Stomach (tissue), 8 donors: ENCODE measurements at regions not wholly inside any gene's neighbourhood (a gene's known extent, or its start where the extent isn't known, plus 50 kb on each side); places are given as distances from the start of the nearest gene placed in this dataset.
"Not testable (repeated sequence)": the region's sequence is repeated elsewhere in the genome, so short reads cannot be mapped to it uniquely, and the experiment has no call there.

ENCODE experiments used
- DNase-seq, 2 donors: peaks; one replicate each; pipeline versions ENCODE4 v3.0.0 to v3.0.0-alpha.2; 2013 to 2019
- H3K27ac ChIP-seq, 5 donors: fragments of 200-600 bp in 4 of 5; sonication (generic) in 4 of 5; one replicate each; pipeline ENCODE4 v1.5.1; 2013 to 2019; ENCODE audit warnings: mild to moderate bottlenecking in 1 of 5, moderate library complexity in 1 of 5
- H3K27me3 ChIP-seq, 3 donors: fragments of 200-600 bp; sonication (generic); one replicate each; pipeline ENCODE4 v1.5.1; 2017 to 2019; ENCODE audit warnings: mixed run types in 1 of 3
- H3K36me3 ChIP-seq, 4 donors: fragments of 200-600 bp; sonication (generic); 1 replicate in 3 of 4; 2 replicates in 1 of 4; pipeline ENCODE4 v1.5.1; 2016 to 2019
- H3K4me1 ChIP-seq, 4 donors: fragments of 200-600 bp; sonication (generic); one replicate each; pipeline ENCODE4 v1.5.1; 2016 to 2019
- H3K4me3 ChIP-seq, 4 donors: fragments of 200-600 bp; sonication (generic) in 3 of 4; one replicate each; pipeline ENCODE4 v1.5.1; 2016 to 2019; ENCODE audit warnings: mild to moderate bottlenecking in 1 of 4
- H3K9me3 ChIP-seq, 4 donors: fragments of 200-600 bp; sonication (generic); one replicate each; pipeline ENCODE4 v1.5.1; 2016 to 2019
- EP300 ChIP-seq: sonication (generic); formaldehyde crosslinking; IDR thresholded peaks from one replicate; pipeline ENCODE4 v1.6.1; 2017; ENCODE audit warnings: antibody characterized with exemption
- POLR2A ChIP-seq, 4 donors: fragments of 450-650 bp; IDR thresholded peaks; one replicate each; pipeline ENCODE4 v1.6.1; 2016; ENCODE audit warnings: antibody characterized with exemption in 4 of 4, control low read depth in 2 of 4, mild to moderate bottlenecking in 1 of 4, moderate library complexity in 1 of 4
- POLR2AphosphoS5 ChIP-seq, 3 donors: sonication (generic); formaldehyde crosslinking; IDR thresholded peaks; one replicate each; pipeline ENCODE4 v1.6.1; 2016; ENCODE audit warnings: antibody characterized with exemption in 3 of 3
- WGBS, 5 donors: extraction: QIAGEN DNeasy Blood & Tissue Kit in 3 of 5; methylation state at CpG; one replicate each; pipeline versions ENCODE4 v1.1.5 to v1.1.7; 2013 to 2018; 5-methylcytosine and 5-hydroxymethylcytosine counted together
- intact Hi-C: fragments of 100-400 bp; cut with DNase I; formaldehyde crosslinking; loops from one replicate; pipeline ENCODE4 v1.15.1; 2023; ENCODE audit warnings: low total_unique reads
- TF ChIP-seq, protein P1 (sequence below), 7 experiments: fragments of 450-650 bp in 4 of 7; fragments of 200-600 bp in 3 of 7; sonication (generic) in 3 of 7; IDR thresholded peaks; one replicate each; pipeline ENCODE4 v1.5.1; 2016 to 2019; ENCODE audit warnings: antibody characterized with exemption in 7 of 7, control low read depth in 2 of 7, mild to moderate bottlenecking in 1 of 7
- donor health status: healthy with polysubstance abuse.
- donor health status: Bipolar disorder and iron deficiency.
- donor health status: healthy.

DNA sequence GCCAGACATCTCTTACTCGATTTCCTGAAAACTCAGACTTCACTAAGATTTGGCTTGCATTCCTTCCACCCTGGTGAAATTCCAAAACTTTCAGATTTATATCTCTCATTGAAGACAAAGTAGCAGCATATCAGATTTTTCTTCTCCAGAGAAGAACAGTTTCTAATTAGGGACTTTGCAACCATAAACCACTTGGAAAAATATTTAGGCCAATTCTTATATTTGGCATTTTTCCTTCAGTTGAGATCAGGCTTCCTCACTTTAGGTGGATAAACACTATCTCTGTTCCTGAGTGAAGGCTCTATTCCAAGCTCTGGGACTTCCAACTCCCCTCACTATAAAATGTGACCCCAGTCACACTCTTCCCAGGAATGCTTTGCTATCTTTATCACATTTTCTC is 1434.3 kb upstream of the FLRT2 start:
- H3K27ac ChIP-seq, result no peak overlapping the region
- peaks cover 0 to 8% (median 4%) of the 10 kb centered on the region in 4 donors for H3K9me3 ChIP-seq
- intact Hi-C loops, result no loop called here
- H3K27me3 ChIP-seq, result no peaks in the 10 kb centered on the region
- H3K4me3 ChIP-seq, result no peak overlapping the region
- TF ChIP-seq POLR2AphosphoS5 (IDR thresholded peaks at IDR 0.05) (no peak), POLR2A (IDR thresholded peaks at IDR 0.05) (no peak), EP300 (no peak)
- TF ChIP-seq, protein P1, sequence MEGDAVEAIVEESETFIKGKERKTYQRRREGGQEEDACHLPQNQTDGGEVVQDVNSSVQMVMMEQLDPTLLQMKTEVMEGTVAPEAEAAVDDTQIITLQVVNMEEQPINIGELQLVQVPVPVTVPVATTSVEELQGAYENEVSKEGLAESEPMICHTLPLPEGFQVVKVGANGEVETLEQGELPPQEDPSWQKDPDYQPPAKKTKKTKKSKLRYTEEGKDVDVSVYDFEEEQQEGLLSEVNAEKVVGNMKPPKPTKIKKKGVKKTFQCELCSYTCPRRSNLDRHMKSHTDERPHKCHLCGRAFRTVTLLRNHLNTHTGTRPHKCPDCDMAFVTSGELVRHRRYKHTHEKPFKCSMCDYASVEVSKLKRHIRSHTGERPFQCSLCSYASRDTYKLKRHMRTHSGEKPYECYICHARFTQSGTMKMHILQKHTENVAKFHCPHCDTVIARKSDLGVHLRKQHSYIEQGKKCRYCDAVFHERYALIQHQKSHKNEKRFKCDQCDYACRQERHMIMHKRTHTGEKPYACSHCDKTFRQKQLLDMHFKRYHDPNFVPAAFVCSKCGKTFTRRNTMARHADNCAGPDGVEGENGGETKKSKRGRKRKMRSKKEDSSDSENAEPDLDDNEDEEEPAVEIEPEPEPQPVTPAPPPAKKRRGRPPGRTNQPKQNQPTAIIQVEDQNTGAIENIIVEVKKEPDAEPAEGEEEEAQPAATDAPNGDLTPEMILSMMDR (IDR thresholded peaks at IDR 0.05), result no peak
- H3K4me1 ChIP-seq, result no peaks in the 10 kb centered on the region
- WGBS, 5 donors, result 24 to 67% (median 54%) methylated on average over 1 of the region's 1 CpG
- DNase-seq, result peak in 1 of 2 donors; percentile 53
- no peaks in the 10 kb centered on the region for H3K36me3 ChIP-seq

DNA sequence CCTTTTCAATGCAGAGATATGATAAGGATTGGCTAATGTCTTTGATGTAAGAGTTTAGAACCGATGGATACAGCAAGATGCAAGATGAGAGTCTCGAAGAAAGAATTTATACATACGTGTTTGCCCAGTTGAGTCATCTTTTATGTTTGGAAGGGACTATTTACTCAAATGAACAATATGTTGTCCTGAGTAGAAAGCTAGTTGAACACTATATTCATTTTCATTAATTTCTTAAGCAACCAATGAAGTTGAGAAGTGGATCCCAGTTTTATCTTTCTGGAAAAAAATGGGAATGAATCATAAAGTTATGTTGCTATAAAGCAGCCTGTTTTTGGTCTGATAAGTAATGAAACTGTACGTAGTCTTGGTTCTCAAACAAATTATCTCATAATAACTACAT is 1431.7 kb upstream of the FLRT2 start:
- Histone ChIP-seq H3K27me3 (no peaks in the 10 kb centered on the region), H3K4me1 (no peaks in the 10 kb centered on the region), H3K27ac (no peak overlapping the region), H3K4me3 (no peak overlapping the region), H3K9me3 (peaks cover 0 to 14% (median 4%) of the 10 kb centered on the region in 4 donors), H3K36me3 (no peaks in the 10 kb centered on the region)
- TF ChIP-seq EP300 (no peak), POLR2AphosphoS5 (IDR thresholded peaks at IDR 0.05) (no peak), POLR2A (IDR thresholded peaks at IDR 0.05) (no peak)
- TF ChIP-seq, protein P1 (IDR thresholded peaks at IDR 0.05), result no peak
- no peak for DNase-seq
- WGBS, 5 donors, result 80 to 91% (median 89%) methylated on average over 4 of the region's 4 CpGs
- intact Hi-C loops, result no loop called here

DNA sequence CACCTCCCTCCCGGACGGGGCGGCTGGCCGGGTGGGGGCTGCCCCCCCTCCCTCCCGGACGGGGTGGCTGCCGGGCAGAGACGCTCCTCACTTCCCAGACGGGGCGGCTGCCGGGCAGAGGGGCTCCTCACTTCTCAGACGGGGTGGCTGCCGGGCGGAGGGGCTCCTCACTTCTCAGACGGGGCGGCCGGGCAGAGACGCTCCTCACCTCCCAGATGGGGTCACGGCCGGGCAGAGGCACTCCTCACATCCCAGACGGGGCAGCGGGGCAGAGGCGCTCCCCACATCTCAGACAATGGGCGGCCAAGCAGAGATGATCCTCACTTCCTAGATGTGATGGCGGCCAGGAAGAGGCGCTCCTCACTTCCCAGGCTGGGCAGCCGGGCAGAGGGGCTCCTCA is 1430.4 kb upstream of the FLRT2 start:
- intact Hi-C loops, H3K4me1 ChIP-seq, H3K4me3 ChIP-seq, H3K27ac ChIP-seq, H3K36me3 ChIP-seq, DNase-seq, H3K27me3 ChIP-seq: not testable (repeated sequence)
- peaks cover 0 to 18% (median 6%) of the 10 kb centered on the region in 4 donors for H3K9me3 ChIP-seq
- WGBS, 5 donors, result 93 to 98% (median 94%) methylated on average over 3 to 27 of the region's 27 CpGs

DNA sequence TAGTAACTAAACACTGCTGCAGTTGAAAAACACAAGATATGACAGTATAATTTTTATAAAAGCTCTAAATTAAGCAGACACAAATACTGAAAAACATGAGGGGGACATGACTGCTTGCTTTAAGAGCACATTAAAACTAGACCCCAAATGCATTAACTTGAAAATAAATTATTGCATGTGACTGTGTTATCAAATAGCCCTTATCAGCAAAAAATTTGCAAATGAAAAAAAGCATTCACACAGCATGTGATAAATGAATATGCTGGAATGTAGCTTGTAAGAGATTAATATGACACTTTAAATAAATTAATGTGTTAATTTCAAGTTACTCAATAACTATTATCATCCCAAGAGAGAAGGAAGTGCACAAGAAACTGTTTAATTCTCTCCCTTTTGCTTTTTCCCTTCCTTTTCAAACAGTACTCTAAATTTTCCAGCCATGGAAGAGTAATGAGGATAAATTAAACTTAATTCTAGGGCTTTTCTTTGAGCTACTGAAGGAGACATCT is 1422.1 kb upstream of the FLRT2 start:
- intact Hi-C loops, result no loop called here
- Histone ChIP-seq H3K4me3 (no peak overlapping the region), H3K27ac (no peak overlapping the region), H3K27me3 (no peaks in the 10 kb centered on the region), H3K36me3 (no peaks in the 10 kb centered on the region), H3K4me1 (no peaks in the 10 kb centered on the region), H3K9me3 (peaks cover 0 to 4% (median 2%) of the 10 kb centered on the region in 4 donors)
- DNase-seq, result peak in 1 of 2 donors; percentile 21
- TF ChIP-seq, protein P1 (IDR thresholded peaks at IDR 0.05), result no peak
- TF ChIP-seq EP300 (no peak), POLR2AphosphoS5 (IDR thresholded peaks at IDR 0.05) (no peak), POLR2A (IDR thresholded peaks at IDR 0.05) (no peak)

DNA sequence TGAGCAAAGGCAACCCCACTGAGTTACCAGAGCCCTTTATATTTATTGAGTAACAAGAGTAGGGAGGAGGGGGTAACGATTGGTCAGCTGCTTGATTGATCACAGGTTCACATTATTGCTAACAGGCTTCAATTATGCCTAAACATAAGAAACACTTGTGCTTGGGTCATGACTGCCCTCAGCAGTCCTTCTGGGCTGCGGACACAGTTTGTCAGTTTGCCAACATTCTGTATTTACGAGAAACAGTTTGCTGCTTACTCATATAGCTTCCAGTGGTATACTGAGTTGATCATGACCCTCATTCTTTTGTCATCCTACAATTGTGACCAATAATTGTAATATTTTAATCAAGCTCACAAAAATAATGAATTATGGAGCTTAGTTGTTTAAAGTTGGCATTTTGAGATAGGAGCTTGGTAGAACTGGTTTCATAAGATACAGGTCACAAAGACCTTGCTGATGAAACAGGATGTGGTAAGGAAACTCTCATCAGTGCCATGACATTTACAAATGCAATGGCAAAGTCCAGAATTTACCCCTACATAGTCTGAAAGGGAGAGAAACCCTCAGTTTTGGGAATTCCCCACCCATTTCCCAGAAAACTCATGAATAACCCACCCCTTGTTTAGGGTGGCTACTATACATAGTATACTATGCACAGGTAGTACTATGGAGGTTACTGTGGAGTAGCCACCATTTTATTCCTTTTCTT is 1421.0 kb upstream of the FLRT2 start:
- TF ChIP-seq, protein P1 (IDR thresholded peaks at IDR 0.05), result no peak
- TF ChIP-seq POLR2AphosphoS5 (IDR thresholded peaks at IDR 0.05) (no peak), POLR2A (IDR thresholded peaks at IDR 0.05) (no peak), EP300 (no peak)
- H3K36me3 ChIP-seq, result no peaks in the 10 kb centered on the region
- H3K4me1 ChIP-seq, result no peaks in the 10 kb centered on the region
- H3K27ac ChIP-seq, result no peak overlapping the region
- H3K9me3 ChIP-seq, result peaks cover 0 to under 1% (median under 1%) of the 10 kb centered on the region in 4 donors
- intact Hi-C loops, result no loop called here
- H3K4me3 ChIP-seq, result no peak overlapping the region
- no peak for DNase-seq
- no peaks in the 10 kb centered on the region for H3K27me3 ChIP-seq
- WGBS, 5 donors, result 69 to 92% (median 71%) methylated on average over 3 of the region's 3 CpGs
